ENCODE measurements at regions not wholly inside any gene's neighbourhood (a gene's known extent, or its start where the extent isn't known, plus 50 kb on each side); places are given as distances from the start of the nearest gene placed in this dataset.

DNA sequence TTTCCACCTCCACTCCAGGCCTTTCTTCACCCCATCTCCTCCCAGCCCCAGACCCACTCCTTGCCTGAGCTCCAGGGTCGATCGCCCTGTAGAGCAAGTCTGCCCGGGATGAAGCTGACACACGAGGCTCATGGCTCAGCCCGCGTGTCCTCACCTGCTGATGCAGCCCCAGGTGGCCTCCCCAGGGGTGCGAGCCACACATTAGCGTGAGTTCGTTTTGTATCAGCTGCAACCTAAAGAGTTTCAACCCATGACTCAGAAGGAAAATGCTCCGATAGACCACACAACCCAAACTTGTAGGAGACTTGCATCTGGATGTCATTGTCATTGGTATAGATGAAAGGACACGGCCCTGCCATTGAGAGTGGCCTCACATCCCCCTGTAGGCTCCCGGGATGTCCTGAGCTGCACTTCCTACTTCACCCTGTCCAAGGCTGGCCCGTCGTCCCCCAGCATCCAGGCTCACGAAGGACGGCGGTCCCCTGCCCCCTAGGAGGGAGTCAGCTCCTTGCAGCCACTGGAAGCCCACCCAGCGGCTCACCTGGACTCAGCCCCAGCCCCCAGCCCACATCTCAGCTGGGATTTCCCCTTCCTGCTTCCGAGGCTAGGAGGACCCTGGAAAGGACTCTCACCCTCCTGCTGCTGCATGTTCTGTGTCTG lies 97.7 kb downstream of the HTR5A start:
- Histone ChIP-seq H3K27me3 (ENCODE audit: insufficient read depth, low read depth) (peaks cover 96% of the 10 kb centered on the region), H3K4me2 (no peak overlapping the region), H2AFZ (no peak overlapping the region), H3K4me1 (replicated peaks; ENCODE audit: insufficient read depth) (no peaks in the 10 kb centered on the region), H3K36me3 (ENCODE audit: low read depth) (no peaks in the 10 kb centered on the region), H4K20me1 (ENCODE audit: insufficient read depth) (no peaks in the 10 kb centered on the region), H3K4me3 (no peak overlapping the region), H3F3A (ENCODE audit: insufficient read depth, low read depth) (no peaks in the 10 kb centered on the region), H3K27ac (no peak overlapping the region), H3K79me2 (ENCODE audit: low read depth) (no peaks in the 10 kb centered on the region), H3K9me2 (ENCODE audit: insufficient read depth) (no peaks in the 10 kb centered on the region), H3K9me3 (ENCODE audit: insufficient read depth, low read depth) (no peaks in the 10 kb centered on the region)
- ChIA-PET POLR2A (ENCODE audit: unreplicated experiment) (no interaction called here), CTCF (no interaction called here)
- TF ChIP-seq CTCF (conservative IDR thresholded peaks at IDR 0.05) (no peak), EZH2 (IDR thresholded peaks at IDR 0.05; ENCODE audit: low read depth) (no peak)
- DNase-seq: no peak
- BruUV-seq (replicated peaks): no TSS peak
- intact Hi-C loops (cut with micrococcal nuclease; ENCODE audit: unreplicated experiment): no loop called here

- Histone ChIP-seq H3K4me3 (no peak overlapping the region), H4K20me1 (ENCODE audit: insufficient read depth) (no peaks in the 10 kb centered on the region), H3K9me3 (ENCODE audit: insufficient read depth, low read depth) (no peaks in the 10 kb centered on the region), H3K27ac (no peak overlapping the region), H3K4me1 (replicated peaks; ENCODE audit: insufficient read depth) (no peaks in the 10 kb centered on the region), H2AFZ (no peak overlapping the region), H3K9me2 (ENCODE audit: insufficient read depth) (no peaks in the 10 kb centered on the region), H3K36me3 (ENCODE audit: low read depth) (no peaks in the 10 kb centered on the region), H3K27me3 (ENCODE audit: insufficient read depth, low read depth) (peaks cover 96% of the 10 kb centered on the region), H3K79me2 (ENCODE audit: low read depth) (no peaks in the 10 kb centered on the region), H3F3A (ENCODE audit: insufficient read depth, low read depth) (no peaks in the 10 kb centered on the region), H3K4me2 (no peak overlapping the region)
- no peak for TF ChIP-seq EZH2 (IDR thresholded peaks at IDR 0.05; ENCODE audit: low read depth)
- TF ChIP-seq CTCF (conservative IDR thresholded peaks at IDR 0.05): no peak
- ChIA-PET POLR2A (ENCODE audit: unreplicated experiment) (no interaction called here), CTCF (no interaction called here)
- intact Hi-C loops (cut with micrococcal nuclease; ENCODE audit: unreplicated experiment): no loop called here
- no TSS peak for BruUV-seq (replicated peaks)
- DNase-seq: no peak
Observed at GRCh38 chr7:155168597-155169480, 98.7 kb downstream of the HTR5A start.

- no peaks in the 10 kb centered on the region for H3K9me2 ChIP-seq (ENCODE audit: insufficient read depth)
- H4K20me1 ChIP-seq (ENCODE audit: insufficient read depth): no peaks in the 10 kb centered on the region
- H3K4me3 ChIP-seq: no peak overlapping the region
- no peak for DNase-seq
- no peak overlapping the region for H2AFZ ChIP-seq
- no peaks in the 10 kb centered on the region for H3K4me1 ChIP-seq (replicated peaks; ENCODE audit: insufficient read depth)
- no peak overlapping the region for H3K27ac ChIP-seq
- no peaks in the 10 kb centered on the region for H3K36me3 ChIP-seq (ENCODE audit: low read depth)
- H3F3A ChIP-seq (ENCODE audit: insufficient read depth, low read depth): no peaks in the 10 kb centered on the region
- peaks cover 96% of the 10 kb centered on the region for H3K27me3 ChIP-seq (ENCODE audit: insufficient read depth, low read depth)
- H3K79me2 ChIP-seq (ENCODE audit: low read depth): no peaks in the 10 kb centered on the region
- TF ChIP-seq EZH2 (IDR thresholded peaks at IDR 0.05; ENCODE audit: low read depth): no peak
- no peak for TF ChIP-seq CTCF (conservative IDR thresholded peaks at IDR 0.05)
- POLR2A ChIA-PET (ENCODE audit: unreplicated experiment): no interaction called here
- CTCF ChIA-PET: no interaction called here
- H3K4me2 ChIP-seq: peak overlapping the region; percentile 5; the same call in 1 of the 2 replicates
- BruUV-seq (replicated peaks): no TSS peak
- H3K9me3 ChIP-seq (ENCODE audit: insufficient read depth, low read depth): no peaks in the 10 kb centered on the region
- intact Hi-C loops (cut with micrococcal nuclease; ENCODE audit: unreplicated experiment): no loop called here
Observed at GRCh38 chr7:155169498-155170065, 99.5 kb downstream of the HTR5A start.
